Osteoblast (primary cell): ENCODE measurements at regions not wholly inside any gene's neighbourhood (a gene's known extent, or its start where the extent isn't known, plus 50 kb on each side); places are given as distances from the start of the nearest gene placed in this dataset.

Experiments used
- DNase-seq: peaks from one replicate; pipeline ENCODE4 v3.0.0; 2011; ENCODE audit warnings: low spot score, mixed read lengths; ENCODE audit not compliant: insufficient read length; ENCODE audit errors: missing footprints
- H2AFZ ChIP-seq: 2 replicates; pipeline ENCODE4 v1.6.0; 2011; ENCODE audit warnings: mild to moderate bottlenecking, low read length
- H3K27ac ChIP-seq: 2 replicates; pipeline ENCODE4 v1.5.1; 2011; ENCODE audit warnings: mild to moderate bottlenecking, low read depth, low read length, moderate library complexity
- H3K27me3 ChIP-seq: 2 replicates; pipeline ENCODE4 v1.6.0; 2012; ENCODE audit warnings: mild to moderate bottlenecking, control low read depth, inconsistent platforms, low read length, moderate library complexity; ENCODE audit not compliant: insufficient read depth
- H3K36me3 ChIP-seq: 2 replicates; pipeline ENCODE4 v1.5.1; 2011; ENCODE audit warnings: mild to moderate bottlenecking, low read length, control low read depth, moderate library complexity; ENCODE audit not compliant: insufficient read depth
- H3K4me1 ChIP-seq: 2 replicates; pipeline ENCODE4 v1.5.1; 2011; ENCODE audit warnings: mild to moderate bottlenecking, low read length, control low read depth, moderate library complexity; ENCODE audit not compliant: insufficient read depth
- H3K4me2 ChIP-seq: 2 replicates; pipeline ENCODE4 v1.6.0; 2011; ENCODE audit warnings: mild to moderate bottlenecking, low read length; ENCODE audit not compliant: insufficient read depth
- H3K4me3 ChIP-seq: fragments of 200-600 bp; sonication (generic); 3 replicates; pipeline ENCODE4 v1.5.1; 2012; ENCODE audit warnings: mild to moderate bottlenecking, low read length, inconsistent platforms; ENCODE audit not compliant: insufficient read depth
- H3K79me2 ChIP-seq: 2 replicates; pipeline ENCODE4 v1.6.0; 2012; ENCODE audit warnings: mild to moderate bottlenecking, low read length, control low read depth, inconsistent platforms; ENCODE audit not compliant: insufficient read depth
- H3K9me3 ChIP-seq: 2 replicates; pipeline ENCODE4 v1.5.1; 2011; ENCODE audit warnings: low read depth, low read length, control low read depth
- H4K20me1 ChIP-seq: 2 replicates; pipeline ENCODE4 v1.6.0; 2012; ENCODE audit warnings: mild to moderate bottlenecking, low read length, control low read depth; ENCODE audit not compliant: insufficient read depth
- CTCF ChIP-seq: IDR thresholded peaks from 2 replicates; pipeline ENCODE4 v1.5.1; 2011; ENCODE audit warnings: mild to moderate bottlenecking, low read depth, low read length, moderate library complexity; ENCODE audit errors: extremely low read depth

GRCh38 chr18:30457156-30457555, 585.4 kb downstream of the DSC3 start:
- Histone ChIP-seq H3K4me2 (no peak overlapping the region), H3K4me3 (no peak overlapping the region), H3K27ac (no peak overlapping the region), H2AFZ (no peak overlapping the region), H3K9me3 (no peaks in the 10 kb centered on the region), H3K27me3 (no peaks in the 10 kb centered on the region), H4K20me1 (no peaks in the 10 kb centered on the region), H3K79me2 (no peaks in the 10 kb centered on the region), H3K36me3 (no peaks in the 10 kb centered on the region), H3K4me1 (no peaks in the 10 kb centered on the region)
- TF ChIP-seq CTCF: no peak
- DNase-seq: no peak

- H4K20me1 ChIP-seq: no peaks in the 10 kb centered on the region
These were observed 586.8 kb downstream of the DSC3 start for GRCh38 chr18:30455741-30456140.

GRCh38 chr18:30454920-30455319, 587.6 kb downstream of the DSC3 start:
- H3K9me3 ChIP-seq: no peaks in the 10 kb centered on the region
- H3K27ac ChIP-seq: no peak overlapping the region
- H2AFZ ChIP-seq: no peak overlapping the region
- no peak overlapping the region for H3K4me2 ChIP-seq
- no peaks in the 10 kb centered on the region for H4K20me1 ChIP-seq
- no peak overlapping the region for H3K4me3 ChIP-seq
- no peaks in the 10 kb centered on the region for H3K36me3 ChIP-seq
- no peaks in the 10 kb centered on the region for H3K27me3 ChIP-seq
- no peak for DNase-seq
- H3K4me1 ChIP-seq: no peaks in the 10 kb centered on the region
- H3K79me2 ChIP-seq: no peaks in the 10 kb centered on the region
- TF ChIP-seq CTCF: no peak

More at GRCh38 chr18:30455741-30456140, 586.8 kb downstream of the DSC3 start:
- no peaks in the 10 kb centered on the region for H3K9me3 ChIP-seq
- H3K27me3 ChIP-seq: no peaks in the 10 kb centered on the region
- H3K4me2 ChIP-seq: no peak overlapping the region
- TF ChIP-seq CTCF: no peak
- no peaks in the 10 kb centered on the region for H3K36me3 ChIP-seq
- no peaks in the 10 kb centered on the region for H3K79me2 ChIP-seq
- no peak overlapping the region for H3K4me3 ChIP-seq
- H3K4me1 ChIP-seq: no peaks in the 10 kb centered on the region
- H3K27ac ChIP-seq: no peak overlapping the region
- no peak overlapping the region for H2AFZ ChIP-seq
- no peak for DNase-seq

- Histone ChIP-seq H3K4me3 (no peak overlapping the region), H2AFZ (no peak overlapping the region), H3K79me2 (no peaks in the 10 kb centered on the region), H3K9me3 (no peaks in the 10 kb centered on the region), H3K36me3 (no peaks in the 10 kb centered on the region), H4K20me1 (no peaks in the 10 kb centered on the region), H3K27me3 (no peaks in the 10 kb centered on the region), H3K4me1 (no peaks in the 10 kb centered on the region), H3K27ac (no peak overlapping the region), H3K4me2 (no peak overlapping the region)
- DNase-seq: no peak
- TF ChIP-seq CTCF: no peak
These were observed 590.6 kb downstream of the DSC3 start for GRCh38 chr18:30451981-30452380.
